Peyer's patch (tissue), 4 donors: ENCODE measurements at regions not wholly inside any gene's neighbourhood (a gene's known extent, or its start where the extent isn't known, plus 50 kb on each side); places are given as distances from the start of the nearest gene placed in this dataset.

Experiments
- DNase-seq, 3 donors: peaks; one replicate each; pipeline ENCODE4 v3.0.0-alpha.2; 2017 to 2019
- H3K27ac ChIP-seq, 4 donors: fragments of 200-600 bp; sonication (generic); one replicate each; pipeline ENCODE4 v1.5.1; 2016 to 2019
- H3K27me3 ChIP-seq, 2 donors: fragments of 200-600 bp; sonication (generic); one replicate each; pipeline ENCODE4 v1.5.1; 2019
- H3K36me3 ChIP-seq, 3 donors: fragments of 200-600 bp; sonication (generic); one replicate each; pipeline ENCODE4 v1.5.1; 2016 to 2019
- H3K4me1 ChIP-seq, 4 donors: fragments of 200-600 bp; sonication (generic); one replicate each; pipeline ENCODE4 v1.5.1; 2016 to 2019
- H3K4me3 ChIP-seq, 4 donors: fragments of 200-600 bp; sonication (generic); 1 replicate in 3 of 4; 2 replicates in 1 of 4; pipeline ENCODE4 v1.5.1; 2016 to 2019; ENCODE audit warnings: mild to moderate bottlenecking in 1 of 4
- H3K9me3 ChIP-seq, 4 donors: fragments of 200-600 bp; sonication (generic); one replicate each; pipeline ENCODE4 v1.5.1; 2016 to 2019; ENCODE audit warnings: mild to moderate bottlenecking in 1 of 4
- POLR2A ChIP-seq, 2 donors: fragments of 450-650 bp; IDR thresholded peaks; one replicate each; pipeline ENCODE4 v1.5.1; 2017; ENCODE audit warnings: antibody characterized with exemption in 2 of 2, mild to moderate bottlenecking in 2 of 2, moderate library complexity in 2 of 2
- TF ChIP-seq, protein P1 (sequence below), 6 experiments: fragments of 450-650 bp in 4 of 6; fragments of 200-600 bp in 2 of 6; sonication (generic) in 1 of 6; IDR thresholded peaks; one replicate each; pipeline ENCODE4 v1.5.1; 2017 to 2019; ENCODE audit warnings: antibody characterized with exemption in 6 of 6, mild to moderate bottlenecking in 3 of 6, moderate library complexity in 1 of 6

DNA sequence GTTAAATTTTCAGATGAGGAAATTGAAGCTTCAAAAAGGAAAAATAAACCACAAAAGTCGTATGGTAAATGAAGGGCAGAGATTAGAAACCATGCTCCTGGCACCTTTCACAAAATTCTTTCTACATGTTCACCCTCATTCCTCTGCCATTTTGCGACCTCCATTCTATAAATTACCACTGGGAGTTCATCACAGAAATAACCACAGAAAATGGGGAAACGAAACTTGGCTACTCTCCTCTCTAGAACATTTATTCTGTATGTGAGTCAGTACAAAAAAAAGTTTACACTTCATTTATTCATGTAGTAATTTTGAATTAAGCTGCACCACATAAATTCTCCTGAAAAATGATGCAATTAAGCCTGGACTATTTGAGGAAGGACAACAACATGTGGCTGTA, 320.9 kb upstream of the C1orf87 start:
- Histone ChIP-seq H3K27me3 (no peaks in the 10 kb centered on the region), H3K9me3 (no peaks in the 10 kb centered on the region), H3K4me1 (no peaks in the 10 kb centered on the region), H3K4me3 (no peak overlapping the region), H3K27ac (no peak overlapping the region), H3K36me3 (no peaks in the 10 kb centered on the region)
- TF ChIP-seq, protein P1, sequence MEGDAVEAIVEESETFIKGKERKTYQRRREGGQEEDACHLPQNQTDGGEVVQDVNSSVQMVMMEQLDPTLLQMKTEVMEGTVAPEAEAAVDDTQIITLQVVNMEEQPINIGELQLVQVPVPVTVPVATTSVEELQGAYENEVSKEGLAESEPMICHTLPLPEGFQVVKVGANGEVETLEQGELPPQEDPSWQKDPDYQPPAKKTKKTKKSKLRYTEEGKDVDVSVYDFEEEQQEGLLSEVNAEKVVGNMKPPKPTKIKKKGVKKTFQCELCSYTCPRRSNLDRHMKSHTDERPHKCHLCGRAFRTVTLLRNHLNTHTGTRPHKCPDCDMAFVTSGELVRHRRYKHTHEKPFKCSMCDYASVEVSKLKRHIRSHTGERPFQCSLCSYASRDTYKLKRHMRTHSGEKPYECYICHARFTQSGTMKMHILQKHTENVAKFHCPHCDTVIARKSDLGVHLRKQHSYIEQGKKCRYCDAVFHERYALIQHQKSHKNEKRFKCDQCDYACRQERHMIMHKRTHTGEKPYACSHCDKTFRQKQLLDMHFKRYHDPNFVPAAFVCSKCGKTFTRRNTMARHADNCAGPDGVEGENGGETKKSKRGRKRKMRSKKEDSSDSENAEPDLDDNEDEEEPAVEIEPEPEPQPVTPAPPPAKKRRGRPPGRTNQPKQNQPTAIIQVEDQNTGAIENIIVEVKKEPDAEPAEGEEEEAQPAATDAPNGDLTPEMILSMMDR (IDR thresholded peaks at IDR 0.05): no peak
- TF ChIP-seq POLR2A (IDR thresholded peaks at IDR 0.05): no peak
- DNase-seq: no peak

- Histone ChIP-seq H3K4me3 (no peak overlapping the region), H3K36me3 (no peaks in the 10 kb centered on the region), H3K27ac (no peak overlapping the region), H3K27me3 (no peaks in the 10 kb centered on the region), H3K4me1 (no peaks in the 10 kb centered on the region), H3K9me3 (no peaks in the 10 kb centered on the region)
- TF ChIP-seq, protein P1 (IDR thresholded peaks at IDR 0.05): no peak
- TF ChIP-seq POLR2A (IDR thresholded peaks at IDR 0.05): no peak
- DNase-seq: no peak
These were observed 317.2 kb upstream of the C1orf87 start for GRCh38 chr1:60390593-60391282.

- DNase-seq: no peak
- Histone ChIP-seq H3K27ac (no peak overlapping the region), H3K4me1 (no peaks in the 10 kb centered on the region), H3K36me3 (no peaks in the 10 kb centered on the region), H3K27me3 (no peaks in the 10 kb centered on the region), H3K9me3 (no peaks in the 10 kb centered on the region), H3K4me3 (no peak overlapping the region)
- no peak for TF ChIP-seq POLR2A (IDR thresholded peaks at IDR 0.05)
- TF ChIP-seq, protein P1 (IDR thresholded peaks at IDR 0.05): no peak
These were observed 314.8 kb upstream of the C1orf87 start for GRCh38 chr1:60388092-60388987.

DNA sequence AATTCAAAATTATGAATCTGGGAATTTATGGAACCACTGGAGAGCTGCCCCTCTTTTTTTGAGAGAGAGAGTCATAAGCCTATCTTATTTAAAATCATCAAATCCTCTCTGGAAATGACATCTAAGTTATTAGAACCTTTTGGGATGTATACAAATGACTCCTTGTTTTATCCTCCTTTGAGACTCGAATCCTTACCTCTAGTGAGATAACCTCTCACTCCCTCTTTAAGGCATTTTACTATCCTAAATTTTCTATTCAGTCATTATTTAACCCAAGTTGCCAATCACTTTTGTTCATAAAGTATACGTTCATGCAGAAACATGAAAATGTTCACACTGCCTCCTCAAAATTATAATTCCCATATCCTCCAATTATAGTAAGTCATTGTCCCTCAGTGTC, 313.6 kb upstream of the C1orf87 start:
- H3K9me3 ChIP-seq: no peaks in the 10 kb centered on the region
- TF ChIP-seq, protein P1 (IDR thresholded peaks at IDR 0.05): no peak
- TF ChIP-seq POLR2A (IDR thresholded peaks at IDR 0.05): no peak
- H3K27me3 ChIP-seq: no peaks in the 10 kb centered on the region
- H3K36me3 ChIP-seq: no peaks in the 10 kb centered on the region
- H3K27ac ChIP-seq: no peak overlapping the region
- H3K4me1 ChIP-seq: no peaks in the 10 kb centered on the region
- H3K4me3 ChIP-seq: no peak overlapping the region
- no peak for DNase-seq

DNA sequence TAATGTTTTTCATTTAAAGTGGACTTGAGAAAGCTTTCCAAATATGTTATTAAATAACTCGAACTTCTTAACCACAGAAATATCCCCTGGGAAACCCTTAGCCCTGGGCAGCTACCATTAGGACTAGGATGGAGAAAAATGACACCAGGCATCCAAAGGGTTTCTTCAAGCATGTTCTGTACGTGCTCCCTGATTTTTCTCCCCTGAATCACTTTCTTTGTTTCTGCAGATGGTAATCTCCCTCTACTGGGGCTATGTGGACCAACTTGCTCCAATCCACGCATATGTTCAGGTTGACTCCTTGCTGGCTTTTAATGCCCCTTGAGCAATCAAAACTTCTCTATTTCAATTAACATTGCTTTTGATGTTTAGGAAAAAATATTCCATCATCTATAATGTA, 312.7 kb upstream of the C1orf87 start:
- Histone ChIP-seq H3K4me3 (no peak overlapping the region), H3K27me3 (no peaks in the 10 kb centered on the region), H3K4me1 (no peaks in the 10 kb centered on the region), H3K36me3 (no peaks in the 10 kb centered on the region), H3K9me3 (no peaks in the 10 kb centered on the region), H3K27ac (no peak overlapping the region)
- TF ChIP-seq, protein P1 (IDR thresholded peaks at IDR 0.05): no peak
- no peak for TF ChIP-seq POLR2A (IDR thresholded peaks at IDR 0.05)
- no peak for DNase-seq
